ENCODE measurements at regions not wholly inside any gene's neighbourhood (a gene's known extent, or its start where the extent isn't known, plus 50 kb on each side); places are given as distances from the start of the nearest gene placed in this dataset.

DNA sequence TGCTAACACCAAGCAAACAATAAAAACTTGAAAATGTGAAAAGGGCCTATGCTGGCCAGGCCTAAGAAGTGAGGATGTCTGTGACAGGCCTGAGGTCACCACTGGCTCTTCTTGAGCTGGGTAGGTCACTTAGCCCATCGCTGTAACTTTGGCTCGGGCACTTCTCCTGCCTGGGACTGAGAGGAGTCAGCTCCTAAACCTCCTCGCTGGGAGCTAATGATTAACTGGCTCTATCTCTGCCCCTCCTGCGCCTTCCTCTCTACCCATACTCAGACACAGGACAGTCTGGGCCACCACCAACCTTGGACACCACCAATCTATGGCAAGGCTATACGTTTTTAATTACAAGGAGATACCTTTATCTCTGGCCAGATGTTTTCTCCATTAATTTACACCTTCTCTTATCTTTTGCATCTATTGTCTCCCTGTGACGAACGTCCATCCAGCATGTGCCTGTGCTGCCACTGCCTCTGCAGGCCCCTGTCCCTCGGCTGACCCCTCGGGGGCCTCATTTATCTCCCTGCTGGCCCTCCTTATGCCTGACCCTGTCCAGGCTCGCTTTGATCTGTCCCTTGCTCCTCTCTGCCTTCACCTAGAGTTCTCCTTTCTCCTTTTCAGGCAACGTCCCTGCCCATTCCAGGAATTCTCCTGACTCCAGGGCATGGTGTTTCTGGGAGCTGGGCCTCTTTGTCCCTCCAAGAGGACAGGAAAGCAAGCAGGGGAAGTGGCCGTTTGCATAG, 149.1 kb upstream of the GATA6 start:
- TF ChIP-seq, protein P1, sequence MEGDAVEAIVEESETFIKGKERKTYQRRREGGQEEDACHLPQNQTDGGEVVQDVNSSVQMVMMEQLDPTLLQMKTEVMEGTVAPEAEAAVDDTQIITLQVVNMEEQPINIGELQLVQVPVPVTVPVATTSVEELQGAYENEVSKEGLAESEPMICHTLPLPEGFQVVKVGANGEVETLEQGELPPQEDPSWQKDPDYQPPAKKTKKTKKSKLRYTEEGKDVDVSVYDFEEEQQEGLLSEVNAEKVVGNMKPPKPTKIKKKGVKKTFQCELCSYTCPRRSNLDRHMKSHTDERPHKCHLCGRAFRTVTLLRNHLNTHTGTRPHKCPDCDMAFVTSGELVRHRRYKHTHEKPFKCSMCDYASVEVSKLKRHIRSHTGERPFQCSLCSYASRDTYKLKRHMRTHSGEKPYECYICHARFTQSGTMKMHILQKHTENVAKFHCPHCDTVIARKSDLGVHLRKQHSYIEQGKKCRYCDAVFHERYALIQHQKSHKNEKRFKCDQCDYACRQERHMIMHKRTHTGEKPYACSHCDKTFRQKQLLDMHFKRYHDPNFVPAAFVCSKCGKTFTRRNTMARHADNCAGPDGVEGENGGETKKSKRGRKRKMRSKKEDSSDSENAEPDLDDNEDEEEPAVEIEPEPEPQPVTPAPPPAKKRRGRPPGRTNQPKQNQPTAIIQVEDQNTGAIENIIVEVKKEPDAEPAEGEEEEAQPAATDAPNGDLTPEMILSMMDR (IDR thresholded peaks at IDR 0.05), result no peak
- TF ChIP-seq POLR2A (IDR thresholded peaks at IDR 0.05), result no peak
- H3K27ac ChIP-seq, result no peak overlapping the region
- no peaks in the 10 kb centered on the region for H3K36me3 ChIP-seq
- no peaks in the 10 kb centered on the region for H3K9me3 ChIP-seq
- no peak overlapping the region for H3K4me3 ChIP-seq
- ATAC-seq (peak; percentile 95 to 96 (median 96)), DNase-seq (peak; percentile 36 to 65 (median 60))
- intact Hi-C loops (cut with DNase I), result no loop called here
- WGBS (ENCODE audit: insufficient coverage, low coverage, low lambda C conversion rate, missing lambda C conversion rate), result 58% methylated on average over 7 of the region's 12 CpGs
- H3K27me3 ChIP-seq, result no peaks in the 10 kb centered on the region
- peaks cover 0 to 24% (median 13%) of the 10 kb centered on the region in 4 donors for H3K4me1 ChIP-seq

DNA sequence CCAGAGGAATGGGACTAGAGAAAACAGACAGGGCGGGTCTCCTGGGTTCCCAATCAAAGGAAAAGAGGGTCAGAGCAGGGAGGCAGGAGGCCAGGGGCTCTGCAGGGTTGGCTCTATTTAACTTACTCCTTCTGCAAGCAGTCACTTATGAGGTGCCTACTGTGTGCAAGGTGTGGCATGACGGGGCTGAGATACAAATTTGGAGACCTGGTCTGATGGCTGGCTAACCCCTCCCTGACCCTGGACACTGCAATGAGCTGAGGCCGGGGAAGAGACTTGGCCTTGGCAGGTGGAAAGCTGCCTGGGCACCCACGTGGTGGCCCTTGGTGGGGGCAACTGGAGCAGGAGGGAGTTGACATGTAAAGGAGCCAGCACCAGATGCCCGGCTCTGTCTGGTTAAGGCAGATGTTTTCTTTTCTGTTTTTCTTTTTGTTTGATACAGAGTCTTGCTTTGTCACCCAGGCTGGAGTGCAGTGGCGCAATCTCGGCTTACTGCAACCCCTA, 148.5 kb upstream of the GATA6 start:
- Histone ChIP-seq H3K4me3 (no peak overlapping the region), H3K27me3 (no peaks in the 10 kb centered on the region), H3K36me3 (no peaks in the 10 kb centered on the region), H3K4me1 (peaks cover 0 to 24% (median 13%) of the 10 kb centered on the region in 4 donors), H3K27ac (no peak overlapping the region), H3K9me3 (no peaks in the 10 kb centered on the region)
- no peak for TF ChIP-seq POLR2A (IDR thresholded peaks at IDR 0.05)
- TF ChIP-seq, protein P1 (IDR thresholded peaks at IDR 0.05), result no peak
- DNase-seq (no peak), ATAC-seq (peak; percentile 7 to 41 (median 22))
- 52% methylated on average over 4 of the region's 7 CpGs for WGBS (ENCODE audit: insufficient coverage, low coverage, low lambda C conversion rate, missing lambda C conversion rate)
- intact Hi-C loops (cut with DNase I), result no loop called here

DNA sequence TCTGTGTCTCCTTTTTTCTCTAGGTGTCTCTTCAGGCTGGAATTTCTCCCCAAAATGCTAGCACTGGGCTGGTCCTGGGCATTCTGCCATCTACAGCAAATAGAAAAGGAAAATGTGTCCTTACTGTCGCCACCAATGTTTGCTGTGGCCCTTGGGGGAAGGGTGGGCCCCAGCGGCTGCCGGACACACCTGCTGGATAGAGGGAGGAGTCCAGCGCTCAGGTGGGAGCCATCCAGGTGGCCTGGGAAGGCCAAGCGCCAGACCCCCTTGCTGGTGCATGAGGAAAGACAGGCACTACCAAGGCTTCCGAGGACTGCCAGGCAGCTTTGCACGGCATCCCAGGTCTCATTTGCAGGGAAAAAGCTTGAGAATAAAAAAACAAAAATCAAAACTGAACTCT, 147.7 kb upstream of the GATA6 start:
- DNase-seq (peak; percentile 48 to 65 (median 60)), ATAC-seq (peak; percentile 63 to 79 (median 68))
- H3K4me1 ChIP-seq, result peaks cover 0 to 24% (median 13%) of the 10 kb centered on the region in 4 donors
- H3K27ac ChIP-seq, result no peak overlapping the region
- intact Hi-C loops (cut with DNase I), result no loop called here
- 34% methylated on average over 5 of the region's 7 CpGs for WGBS (ENCODE audit: insufficient coverage, low coverage, low lambda C conversion rate, missing lambda C conversion rate)
- no peaks in the 10 kb centered on the region for H3K36me3 ChIP-seq
- no peaks in the 10 kb centered on the region for H3K27me3 ChIP-seq
- TF ChIP-seq, protein P1 (IDR thresholded peaks at IDR 0.05), result no peak
- no peak for TF ChIP-seq POLR2A (IDR thresholded peaks at IDR 0.05)
- no peaks in the 10 kb centered on the region for H3K9me3 ChIP-seq
- H3K4me3 ChIP-seq, result no peak overlapping the region

DNA sequence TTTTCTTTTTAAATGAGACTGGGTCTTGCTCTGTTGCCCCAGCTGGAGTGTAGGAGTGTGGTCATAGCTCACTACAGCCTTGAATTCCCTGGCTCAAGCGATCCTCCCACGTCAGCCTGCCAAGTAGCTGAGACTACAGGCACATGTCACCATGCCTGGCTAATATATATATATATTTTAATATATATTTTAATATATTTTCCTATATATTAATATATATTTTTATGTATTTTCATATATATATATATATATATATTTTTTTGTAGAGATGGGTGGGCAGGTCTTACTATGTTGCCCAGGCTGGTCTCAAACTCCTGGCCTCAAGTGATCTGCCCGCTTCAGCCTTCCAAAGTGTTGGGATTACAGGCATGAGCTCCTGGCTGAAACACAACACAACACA, 144.5 kb upstream of the GATA6 start:
- ATAC-seq (no peak), DNase-seq (no peak)
- Histone ChIP-seq H3K36me3 (no peaks in the 10 kb centered on the region), H3K4me3 (no peak overlapping the region), H3K4me1 (peaks cover 0 to 23% (median 13%) of the 10 kb centered on the region in 4 donors), H3K9me3 (no peaks in the 10 kb centered on the region), H3K27me3 (no peaks in the 10 kb centered on the region), H3K27ac (no peak overlapping the region)
- intact Hi-C loops (cut with DNase I), result no loop called here
- TF ChIP-seq POLR2A (IDR thresholded peaks at IDR 0.05), result no peak
- TF ChIP-seq, protein P1 (IDR thresholded peaks at IDR 0.05), result no peak
- WGBS (ENCODE audit: insufficient coverage, low coverage, low lambda C conversion rate, missing lambda C conversion rate), result 82% methylated on average over 3 of the region's 3 CpGs
